ENCODE measurements at regions not wholly inside any gene's neighbourhood (a gene's known extent, or its start where the extent isn't known, plus 50 kb on each side); places are given as distances from the start of the nearest gene placed in this dataset.

DNA sequence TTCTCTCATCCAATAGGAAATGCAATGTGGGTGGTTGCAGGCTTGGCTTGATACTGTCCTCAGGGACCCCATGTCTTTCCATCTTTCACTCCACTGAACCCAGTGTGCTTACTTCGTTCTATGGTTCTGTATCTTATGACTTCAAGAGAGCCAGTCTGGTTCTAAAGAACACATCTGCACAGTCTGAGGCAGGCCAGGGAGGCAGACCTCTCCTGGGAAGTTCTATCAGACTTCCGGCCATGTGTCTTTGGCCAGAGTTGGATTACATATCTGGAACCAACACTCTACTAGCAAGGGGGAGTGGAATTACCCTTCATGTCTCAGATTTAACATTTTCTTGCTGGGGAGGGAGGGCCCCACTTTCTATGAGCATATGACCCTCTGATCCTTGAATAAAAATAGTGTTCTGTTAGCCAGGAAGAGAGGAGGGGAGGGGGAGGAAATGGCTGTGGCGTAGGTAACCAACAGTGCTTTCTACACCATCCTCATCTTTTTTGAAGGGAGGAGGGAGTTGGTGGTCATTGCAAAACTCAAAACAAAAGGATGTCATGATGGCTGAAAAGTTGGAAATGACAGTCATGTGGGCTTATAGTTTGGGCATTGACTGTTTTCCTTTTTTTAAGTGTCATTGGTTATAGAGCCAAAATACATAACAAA, 370.2 kb downstream of the GATA3 start:
- no CpG with 5 or more reads among the region's 3 CpGs for WGBS, 2 experiments (ENCODE audit: extremely low coverage in 2 of 2, insufficient read length in 1 of 2)
- Histone ChIP-seq H3K9me1 (ENCODE audit: insufficient read depth, low read length) (no peaks in the 10 kb centered on the region), H2BK120ac (ENCODE audit: low read depth, low read length) (no peak overlapping the region), H4K5ac (ENCODE audit: low read depth, low read length) (no peak overlapping the region), H2AK5ac (ENCODE audit: low read depth, low read length) (no peak overlapping the region), H3K4me3 (ENCODE audit: insufficient read depth, low read depth, low read length) (no peak overlapping the region), H3K23ac (ENCODE audit: low read depth, low read length) (no peak overlapping the region), H4K8ac (ENCODE audit: low read depth in 2 of 2, low read length in 2 of 2) (no peak overlapping the region), H2AK9ac (replicated peaks; ENCODE audit: low read depth, low read length, poor library complexity) (no peak overlapping the region), H2BK5ac (ENCODE audit: low read depth, low read length, poor library complexity, severe bottlenecking) (no peak overlapping the region), H3K36me3 (ENCODE audit: control insufficient read depth, insufficient read depth, low read length) (no peaks in the 10 kb centered on the region), H3K79me1 (ENCODE audit: low read depth in 1 of 2, low read length in 2 of 2) (no peaks in the 10 kb centered on the region), H3K9ac (ENCODE audit: low read depth, low read length) (no peak overlapping the region), H3K27ac (ENCODE audit: insufficient read depth, low read length) (no peak overlapping the region), H3K14ac (replicated peaks; ENCODE audit: low read depth, low read length) (no peak overlapping the region), H3K4me1 (ENCODE audit: control insufficient read depth, insufficient read depth, low read length) (no peaks in the 10 kb centered on the region), H3K56ac (ENCODE audit: extremely low read depth, insufficient read depth, low read length) (no peak overlapping the region), H4K20me1 (ENCODE audit: insufficient read depth, low read length) (no peaks in the 10 kb centered on the region), H3K9me3 (ENCODE audit: control insufficient read depth, insufficient read depth, low read length) (peaks cover 13% of the 10 kb centered on the region), H3K18ac (ENCODE audit: low read depth, low read length) (no peak overlapping the region), H4K91ac (ENCODE audit: insufficient read depth, low read depth, low read length) (no peak overlapping the region), H2BK20ac (ENCODE audit: low read depth, low read length) (no peak overlapping the region), H3K27me3 (ENCODE audit: control insufficient read depth, insufficient read depth, low read length) (no peaks in the 10 kb centered on the region), H2BK15ac (ENCODE audit: low read depth, low read length) (no peak overlapping the region), H3K4me2 (ENCODE audit: low read depth, low read length) (no peak overlapping the region), H3K4ac (ENCODE audit: low read depth, low read length) (no peak overlapping the region), H2AFZ (replicated peaks; ENCODE audit: low read length, poor library complexity) (no peak overlapping the region)
- DNase-seq (no peak), ATAC-seq (ENCODE audit: low read depth) (no peak)
- BruUV-seq (replicated peaks), result no TSS peak
- CTCF ChIA-PET, result no interaction called here
- POLR2A ChIA-PET (ENCODE audit: unreplicated experiment), result no interaction called here
- dilution Hi-C loops (cut with HindIII; ENCODE audit: low sequenced_read_pairs, unreplicated experiment) (no loop called here), in situ Hi-C loops (cut with MboI; ENCODE audit: low sequenced_read_pairs) (no loop called here), intact Hi-C loops (cut with micrococcal nuclease) (no loop called here)
- TF ChIP-seq, protein P1, sequence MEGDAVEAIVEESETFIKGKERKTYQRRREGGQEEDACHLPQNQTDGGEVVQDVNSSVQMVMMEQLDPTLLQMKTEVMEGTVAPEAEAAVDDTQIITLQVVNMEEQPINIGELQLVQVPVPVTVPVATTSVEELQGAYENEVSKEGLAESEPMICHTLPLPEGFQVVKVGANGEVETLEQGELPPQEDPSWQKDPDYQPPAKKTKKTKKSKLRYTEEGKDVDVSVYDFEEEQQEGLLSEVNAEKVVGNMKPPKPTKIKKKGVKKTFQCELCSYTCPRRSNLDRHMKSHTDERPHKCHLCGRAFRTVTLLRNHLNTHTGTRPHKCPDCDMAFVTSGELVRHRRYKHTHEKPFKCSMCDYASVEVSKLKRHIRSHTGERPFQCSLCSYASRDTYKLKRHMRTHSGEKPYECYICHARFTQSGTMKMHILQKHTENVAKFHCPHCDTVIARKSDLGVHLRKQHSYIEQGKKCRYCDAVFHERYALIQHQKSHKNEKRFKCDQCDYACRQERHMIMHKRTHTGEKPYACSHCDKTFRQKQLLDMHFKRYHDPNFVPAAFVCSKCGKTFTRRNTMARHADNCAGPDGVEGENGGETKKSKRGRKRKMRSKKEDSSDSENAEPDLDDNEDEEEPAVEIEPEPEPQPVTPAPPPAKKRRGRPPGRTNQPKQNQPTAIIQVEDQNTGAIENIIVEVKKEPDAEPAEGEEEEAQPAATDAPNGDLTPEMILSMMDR (conservative IDR thresholded peaks at IDR 0.05; ENCODE audit: low read depth, low read length), result no peak
- TF ChIP-seq NFE2L2 (IDR thresholded peaks at IDR 0.05; ENCODE audit: low read depth, low read length), result no peak
- TF ChIP-seq RCOR1 (IDR thresholded peaks at IDR 0.05; ENCODE audit: insufficient replicate concordance, low read length), result no peak
- no peak for TF ChIP-seq RAD21 (IDR thresholded peaks at IDR 0.05; ENCODE audit: low read length)
- no peak for TF ChIP-seq BHLHE40 (IDR thresholded peaks at IDR 0.05; ENCODE audit: low read depth, low read length)
- TF ChIP-seq MXI1 (IDR thresholded peaks at IDR 0.05; ENCODE audit: borderline replicate concordance, low read depth, low read length), result no peak
- no peak for TF ChIP-seq CEBPB (IDR thresholded peaks at IDR 0.05; ENCODE audit: low read depth, low read length)
- no peak for TF ChIP-seq SMC3 (IDR thresholded peaks at IDR 0.05; ENCODE audit: low read depth, low read length)
- no peak for TF ChIP-seq MAZ (IDR thresholded peaks at IDR 0.05; ENCODE audit: borderline replicate concordance, low read depth, low read length)
- TF ChIP-seq MAFK (IDR thresholded peaks at IDR 0.05; ENCODE audit: low read depth, low read length), result no peak
- TF ChIP-seq POLR2A (IDR thresholded peaks at IDR 0.05; ENCODE audit: low read depth, low read length), result no peak
- TF ChIP-seq RFX5 (IDR thresholded peaks at IDR 0.05; ENCODE audit: low read depth, low read length), result no peak
- TF ChIP-seq, protein P2, sequence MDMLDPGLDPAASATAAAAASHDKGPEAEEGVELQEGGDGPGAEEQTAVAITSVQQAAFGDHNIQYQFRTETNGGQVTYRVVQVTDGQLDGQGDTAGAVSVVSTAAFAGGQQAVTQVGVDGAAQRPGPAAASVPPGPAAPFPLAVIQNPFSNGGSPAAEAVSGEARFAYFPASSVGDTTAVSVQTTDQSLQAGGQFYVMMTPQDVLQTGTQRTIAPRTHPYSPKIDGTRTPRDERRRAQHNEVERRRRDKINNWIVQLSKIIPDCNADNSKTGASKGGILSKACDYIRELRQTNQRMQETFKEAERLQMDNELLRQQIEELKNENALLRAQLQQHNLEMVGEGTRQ (IDR thresholded peaks at IDR 0.05; ENCODE audit: low read depth, low read length), result no peak
- TF ChIP-seq FOS (IDR thresholded peaks at IDR 0.05; ENCODE audit: low read depth, low read length), result no peak
- no peak for TF ChIP-seq CHD1 (IDR thresholded peaks at IDR 0.05; ENCODE audit: low read depth, low read length)
- TF ChIP-seq, protein P3, sequence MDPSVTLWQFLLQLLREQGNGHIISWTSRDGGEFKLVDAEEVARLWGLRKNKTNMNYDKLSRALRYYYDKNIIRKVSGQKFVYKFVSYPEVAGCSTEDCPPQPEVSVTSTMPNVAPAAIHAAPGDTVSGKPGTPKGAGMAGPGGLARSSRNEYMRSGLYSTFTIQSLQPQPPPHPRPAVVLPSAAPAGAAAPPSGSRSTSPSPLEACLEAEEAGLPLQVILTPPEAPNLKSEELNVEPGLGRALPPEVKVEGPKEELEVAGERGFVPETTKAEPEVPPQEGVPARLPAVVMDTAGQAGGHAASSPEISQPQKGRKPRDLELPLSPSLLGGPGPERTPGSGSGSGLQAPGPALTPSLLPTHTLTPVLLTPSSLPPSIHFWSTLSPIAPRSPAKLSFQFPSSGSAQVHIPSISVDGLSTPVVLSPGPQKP (IDR thresholded peaks at IDR 0.05; ENCODE audit: borderline replicate concordance, low read depth, low read length), result no peak

Data from IMR-90 (cell line).